Glomerular visceral epithelial cell (primary cell): ENCODE measurements at regions not wholly inside any gene's neighbourhood (a gene's known extent, or its start where the extent isn't known, plus 50 kb on each side); places are given as distances from the start of the nearest gene placed in this dataset.
"Not testable (repeated sequence)": the region's sequence is repeated elsewhere in the genome, so short reads cannot be mapped to it uniquely, and the experiment has no call there.

Experiments used
- DNase-seq: peaks from one replicate; pipeline ENCODE4 v3.0.0-alpha.2; 2016; ENCODE audit errors: extremely low spot score

- DNase-seq: no peak
Observed at GRCh38 chr2:58620896-58621295, 379.8 kb upstream of the FANCL start.

DNA sequence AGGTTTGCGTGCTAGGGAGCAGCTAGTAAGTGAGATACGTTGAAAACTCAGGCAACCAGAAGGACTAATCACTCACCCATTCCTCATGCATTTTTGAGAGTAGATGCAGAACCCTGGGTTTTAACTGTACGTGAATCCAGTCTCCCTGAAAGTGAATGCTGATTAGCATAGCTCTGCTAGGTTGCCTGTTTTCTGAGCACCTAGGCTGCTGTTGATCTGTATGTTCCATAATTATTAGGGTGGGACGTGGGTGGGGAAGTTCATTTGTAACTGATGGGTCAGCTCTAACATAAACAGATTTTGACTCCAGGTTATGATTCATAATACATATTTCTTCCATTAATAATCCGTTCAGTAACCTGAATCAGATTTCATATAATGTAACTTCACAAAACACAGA is 379.0 kb upstream of the FANCL start:
- no peak for DNase-seq

DNA sequence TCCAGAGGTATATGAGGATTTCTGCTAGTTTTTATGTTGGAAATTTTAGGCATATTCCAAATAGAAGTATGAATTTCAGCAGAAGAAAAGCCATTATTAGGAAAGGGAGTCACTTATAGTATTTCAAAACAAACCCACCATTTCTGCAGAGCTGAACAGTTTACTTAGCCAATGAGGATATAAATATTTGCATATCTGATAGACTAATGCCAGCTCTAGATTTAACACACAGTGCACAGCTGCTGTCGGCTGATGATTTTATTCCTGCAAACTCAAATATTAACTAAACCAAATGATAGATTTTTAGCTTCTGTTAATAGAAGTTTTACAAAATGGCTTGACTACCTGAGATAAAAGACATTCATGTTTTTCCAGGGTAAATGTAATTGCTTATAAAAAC is 375.8 kb upstream of the FANCL start:
- no peak for DNase-seq

DNA sequence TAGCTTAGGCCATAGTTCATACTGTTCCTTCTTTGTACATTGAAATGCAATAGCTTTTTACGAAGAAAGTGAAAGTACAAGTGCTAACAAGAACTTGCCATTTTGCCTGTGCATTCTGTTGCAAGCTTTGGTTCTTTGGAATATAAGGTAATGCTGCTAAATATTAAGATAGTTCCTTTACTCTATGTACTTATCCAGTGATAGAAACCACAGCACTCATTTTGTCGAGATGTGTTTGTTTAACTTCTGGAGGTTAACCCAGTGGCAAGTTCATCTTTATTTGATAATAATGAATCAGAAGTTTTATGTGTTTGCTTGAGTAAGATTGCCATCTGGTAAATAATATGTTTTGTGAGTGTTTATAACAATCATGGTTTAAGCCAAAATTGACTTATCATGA is 373.1 kb upstream of the FANCL start:
- no peak for DNase-seq

DNA sequence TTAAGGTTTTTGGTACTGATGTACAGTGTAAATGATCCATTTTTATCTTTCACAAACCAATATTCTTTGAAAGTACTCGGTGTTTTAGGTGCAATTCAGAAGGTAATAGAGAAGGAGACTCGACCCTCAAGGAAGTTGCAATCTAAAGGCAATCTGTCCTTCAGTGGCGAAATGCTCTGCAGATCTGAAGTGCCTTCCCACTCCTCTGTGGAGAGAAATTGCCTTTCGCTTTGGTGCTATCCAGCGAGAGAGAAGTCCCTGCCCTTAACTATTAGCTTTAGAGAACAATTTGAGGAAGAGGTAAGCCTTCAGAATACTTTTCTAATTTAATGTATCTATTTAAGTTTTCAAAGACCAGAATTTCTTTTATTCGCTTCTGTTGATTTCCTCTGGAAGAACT is 371.8 kb upstream of the FANCL start:
- DNase-seq: no peak

GRCh38 chr2:58609326-58609725 is 368.2 kb upstream of the FANCL start:
- no peak for DNase-seq

DNA sequence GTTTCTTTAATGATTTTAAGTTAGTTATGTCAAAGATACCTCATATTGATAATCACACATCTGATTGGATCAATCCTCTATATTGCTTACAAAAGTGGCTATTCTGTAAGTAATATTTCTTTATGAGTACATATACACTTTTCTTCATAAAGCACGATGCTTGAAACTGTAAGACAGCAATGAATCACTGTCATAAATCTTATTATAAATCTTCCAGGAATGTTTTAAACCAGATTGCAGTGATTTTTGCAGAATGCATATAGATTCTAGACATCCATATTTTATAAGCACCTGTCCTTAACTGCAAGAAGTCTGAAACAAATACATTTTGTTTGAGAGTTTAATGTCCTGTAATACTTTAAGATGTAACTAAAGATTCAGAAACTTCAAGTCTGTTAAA is 367.0 kb upstream of the FANCL start:
- DNase-seq: no peak

DNA sequence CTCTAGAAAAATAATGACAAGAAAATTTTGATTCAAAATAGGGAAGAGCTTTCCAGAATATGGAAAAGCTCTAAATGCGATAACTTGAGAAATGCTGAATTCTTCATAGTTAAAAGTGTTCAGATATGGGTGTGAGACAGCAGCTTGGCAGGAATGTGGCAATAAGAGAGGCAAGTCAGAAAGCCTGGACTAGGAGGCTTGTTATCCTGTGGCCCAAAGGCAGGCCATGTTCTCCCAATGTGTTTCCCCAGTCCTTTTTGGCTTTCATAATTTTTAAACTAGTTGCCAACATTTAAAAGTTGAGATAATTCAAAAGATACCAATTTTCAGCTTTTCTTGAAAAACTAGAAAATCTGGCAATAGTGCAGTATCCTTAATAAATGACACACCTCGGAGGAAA is 366.3 kb upstream of the FANCL start:
- no peak for DNase-seq

- DNase-seq: no peak
Observed at GRCh38 chr2:58606799-58607198, 365.7 kb upstream of the FANCL start.

- no peak for DNase-seq
Observed at GRCh38 chr2:58604096-58604495, 363.0 kb upstream of the FANCL start.

- no peak for DNase-seq
Observed at GRCh38 chr2:58601017-58601416, 359.9 kb upstream of the FANCL start.

- no peak for DNase-seq
Observed at GRCh38 chr2:58598171-58598570, 357.0 kb upstream of the FANCL start.

- DNase-seq: no peak
Observed at GRCh38 chr2:58595714-58596113, 354.6 kb upstream of the FANCL start.

DNA sequence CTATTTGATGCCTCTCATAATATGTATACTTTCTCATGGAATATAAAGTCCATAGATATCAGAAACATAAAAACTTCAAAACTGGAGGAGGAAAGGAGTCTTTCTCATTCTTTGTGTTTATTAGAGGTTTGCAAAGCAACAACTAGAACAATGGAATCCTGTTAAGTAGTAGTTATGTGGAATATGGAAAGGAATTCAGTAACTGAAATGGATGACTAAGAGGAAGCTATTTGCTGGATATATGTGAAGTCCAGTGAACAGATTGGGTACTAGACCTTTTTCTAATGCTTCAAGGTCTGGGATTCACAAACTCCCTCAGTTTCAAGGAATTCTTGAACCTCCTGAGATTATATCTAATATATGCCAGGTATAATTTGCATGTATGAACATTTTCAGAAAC is 353.6 kb upstream of the FANCL start:
- no peak for DNase-seq

GRCh38 chr2:58594175-58594574 is 353.1 kb upstream of the FANCL start:
- DNase-seq: no peak

GRCh38 chr2:58586178-58586577 is 345.1 kb upstream of the FANCL start:
- DNase-seq: not testable (repeated sequence)

DNA sequence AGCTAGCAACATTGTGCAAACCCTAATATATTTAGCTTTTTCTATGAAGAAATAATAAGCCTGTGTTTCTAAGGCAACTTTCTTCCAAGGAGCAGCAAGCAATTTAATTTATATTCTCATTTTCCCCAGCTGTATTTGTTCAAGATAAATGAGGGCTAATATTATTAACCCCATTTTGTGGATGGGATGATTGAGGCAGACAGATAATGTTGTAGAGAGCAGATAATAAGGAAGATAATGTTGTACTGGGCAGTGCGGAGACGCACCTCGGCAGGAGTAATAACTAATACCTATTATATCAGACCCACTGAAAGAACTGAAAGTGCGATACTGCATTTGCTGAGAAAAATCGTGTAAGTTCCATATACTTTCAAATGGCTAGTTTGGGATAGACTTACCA is 344.1 kb upstream of the FANCL start:
- DNase-seq: no peak

DNA sequence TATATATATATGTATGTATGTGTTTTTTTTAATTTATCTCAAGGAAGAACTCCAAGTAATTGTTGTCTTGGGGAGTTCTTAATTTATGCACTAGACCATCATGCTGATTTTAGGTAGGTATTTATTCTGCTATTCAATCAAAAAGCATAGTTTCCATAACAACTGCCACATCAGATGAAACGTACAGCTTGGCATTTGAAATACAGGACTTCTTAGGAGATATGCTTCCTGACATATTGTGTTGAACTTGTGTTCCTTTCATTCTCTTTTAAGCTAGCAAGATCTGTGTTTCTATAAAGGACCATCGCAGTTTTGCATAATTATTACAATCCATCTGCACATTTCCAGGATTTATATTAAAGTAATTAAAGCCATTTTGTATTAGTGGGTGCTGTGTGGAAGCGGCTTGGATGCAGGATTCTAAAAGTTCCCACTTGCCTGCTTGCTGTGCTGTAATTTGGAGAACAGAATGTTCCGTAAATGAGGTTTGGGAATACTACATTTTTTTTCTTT is 343.5 kb upstream of the FANCL start:
- DNase-seq: no peak

DNA sequence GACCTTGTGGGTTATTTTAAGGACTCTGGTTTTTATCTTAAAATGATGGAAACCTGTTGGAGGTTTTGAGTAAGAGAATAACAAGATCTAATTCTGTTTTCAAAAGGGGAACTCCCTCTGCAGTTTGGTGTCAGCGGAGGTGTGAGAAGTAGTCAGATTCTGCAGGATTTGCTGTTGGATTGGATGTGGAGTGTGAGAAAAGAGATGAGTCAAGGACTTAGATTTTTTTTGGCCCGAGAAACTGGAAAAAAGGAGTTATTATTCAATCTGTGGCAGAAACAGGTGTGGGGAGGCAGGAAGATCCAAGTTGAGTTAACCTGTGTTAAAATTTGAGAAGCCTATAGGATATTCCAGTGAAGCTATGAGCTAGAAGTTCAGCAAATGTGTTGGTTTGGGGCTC is 337.2 kb upstream of the FANCL start:
- DNase-seq: no peak

DNA sequence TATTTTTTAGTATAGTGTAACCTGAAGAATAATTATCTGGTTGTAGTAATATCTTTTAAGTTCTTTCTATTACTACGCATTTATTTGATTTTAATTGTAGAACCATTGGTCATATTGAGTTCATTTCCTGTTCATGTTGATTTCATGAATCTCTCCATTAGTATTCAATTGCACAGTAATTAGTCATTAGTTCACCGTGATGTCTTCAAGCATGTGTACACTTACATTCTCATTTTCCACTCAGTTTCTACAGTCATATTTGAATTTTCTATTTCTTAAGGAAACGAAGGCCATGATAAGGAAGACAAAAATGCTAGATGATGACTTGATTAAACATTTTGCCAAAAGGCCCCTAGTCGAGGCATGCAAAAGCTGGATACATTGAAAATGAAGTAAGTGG is 333.7 kb upstream of the FANCL start:
- DNase-seq: no peak

- no peak for DNase-seq
Observed at GRCh38 chr2:58572731-58573130, 331.6 kb upstream of the FANCL start.

DNA sequence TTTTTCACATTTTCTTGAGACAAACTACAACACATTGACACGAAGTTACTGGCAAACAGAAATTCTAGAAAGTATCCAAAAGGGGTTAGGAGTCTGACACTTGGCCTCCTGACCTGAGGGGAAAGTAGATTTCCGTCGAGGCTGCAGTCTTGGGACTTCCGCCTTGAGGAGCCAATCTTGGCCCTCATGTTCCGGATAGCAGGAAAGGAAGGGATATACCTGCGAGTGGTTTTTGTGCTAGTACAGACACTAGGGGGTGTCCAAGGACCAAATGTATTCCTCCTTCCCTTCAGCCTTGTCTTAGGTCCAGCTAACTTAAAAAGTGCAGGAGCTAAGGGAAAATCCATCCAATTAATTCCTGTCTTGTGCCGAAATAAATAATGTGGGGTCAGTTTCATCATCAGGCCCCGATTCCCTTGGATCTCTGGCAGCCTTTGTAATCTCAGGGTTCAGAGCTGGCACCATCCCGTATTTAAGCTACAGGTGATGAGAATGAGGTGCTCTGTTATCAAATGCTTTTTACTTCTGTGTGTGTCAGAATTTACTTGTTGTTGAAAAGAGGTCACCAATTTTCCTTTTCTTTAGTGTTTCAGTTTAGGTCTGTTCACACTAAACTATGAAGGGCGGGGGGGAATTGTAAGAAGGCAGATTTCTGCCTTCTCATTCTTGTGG is 330.2 kb upstream of the FANCL start:
- peak; percentile 46 for DNase-seq

DNA sequence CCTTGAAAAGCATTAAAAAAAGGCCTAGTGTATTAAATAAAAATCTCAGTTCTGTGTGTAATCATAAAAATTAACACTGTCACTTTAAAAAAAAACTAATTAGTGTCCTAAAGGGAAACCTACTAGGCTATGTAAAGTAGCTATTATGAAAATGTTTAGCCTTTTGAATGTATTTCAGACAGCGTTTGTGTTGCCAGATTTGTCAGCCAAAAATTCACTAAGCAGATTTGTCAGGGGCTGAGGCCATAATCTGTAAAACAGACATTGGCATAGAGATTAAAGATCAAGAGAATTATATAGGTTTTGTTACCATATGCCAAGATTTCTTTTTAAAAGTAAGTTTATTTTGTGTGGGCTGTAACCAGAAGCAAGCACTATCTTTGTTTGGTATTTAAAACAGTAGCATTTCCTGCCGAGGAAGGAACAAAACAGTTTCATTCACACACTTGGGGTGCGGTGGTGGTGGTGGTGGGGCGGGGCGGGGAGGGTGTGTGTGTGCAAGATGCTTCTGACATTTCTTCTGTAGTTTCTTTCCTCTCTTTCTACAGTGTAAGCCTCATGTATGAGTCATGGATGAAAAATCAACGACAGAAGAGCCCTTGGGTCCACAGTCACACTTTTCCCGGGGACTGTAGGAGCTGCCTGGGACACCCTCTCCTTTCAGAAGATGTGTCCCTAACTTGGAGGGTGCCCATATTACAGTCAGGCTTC is 328.5 kb upstream of the FANCL start:
- DNase-seq: no peak

GRCh38 chr2:58568901-58569300 is 327.8 kb upstream of the FANCL start:
- no peak for DNase-seq
